Osteocyte (in vitro differentiated cells): ENCODE measurements at regions not wholly inside any gene's neighbourhood (a gene's known extent, or its start where the extent isn't known, plus 50 kb on each side); places are given as distances from the start of the nearest gene placed in this dataset.

Experiments
- DNase-seq: peaks from one replicate; pipeline ENCODE4 v3.0.0; 2021; ENCODE audit warnings: mixed read lengths; ENCODE audit not compliant: unreplicated experiment; ENCODE audit errors: extremely low spot score
- H3K27ac Mint-ChIP-seq: one replicate; pipeline ENCODE4 v1.8.0; 2021; ENCODE audit warnings: mild to moderate bottlenecking, mixed read lengths; ENCODE audit not compliant: unreplicated experiment
- H3K27me3 Mint-ChIP-seq: one replicate; pipeline ENCODE4 v1.8.0; 2021; ENCODE audit warnings: mixed read lengths; ENCODE audit not compliant: unreplicated experiment
- H3K36me3 Mint-ChIP-seq: one replicate; pipeline ENCODE4 v1.8.0; 2021; ENCODE audit warnings: mixed read lengths; ENCODE audit not compliant: unreplicated experiment
- H3K4me1 Mint-ChIP-seq: one replicate; pipeline ENCODE4 v1.8.0; 2021; ENCODE audit warnings: mixed read lengths; ENCODE audit not compliant: unreplicated experiment
- H3K4me3 Mint-ChIP-seq: one replicate; pipeline ENCODE4 v1.8.0; 2021; ENCODE audit warnings: mild to moderate bottlenecking, moderate library complexity, mixed read lengths; ENCODE audit not compliant: unreplicated experiment
- H3K9me3 Mint-ChIP-seq: one replicate; pipeline ENCODE4 v1.8.0; 2021; ENCODE audit warnings: mixed read lengths; ENCODE audit not compliant: unreplicated experiment
- CTCF ChIP-seq: fragments of 200-600 bp; sonication (generic); IDR thresholded peaks from 2 replicates; pipeline ENCODE4 v1.5.0; 2021; ENCODE audit warnings: antibody characterized with exemption, mild to moderate bottlenecking, moderate library complexity

- no peak for DNase-seq
- H3K27ac Mint-ChIP-seq, result no peak overlapping the region
- H3K9me3 Mint-ChIP-seq, result no peaks in the 10 kb centered on the region
- H3K4me1 Mint-ChIP-seq, result peaks cover 13% of the 10 kb centered on the region
- H3K4me3 Mint-ChIP-seq, result no peak overlapping the region
- TF ChIP-seq CTCF, result no peak
- H3K27me3 Mint-ChIP-seq, result peaks cover 73% of the 10 kb centered on the region
- no peaks in the 10 kb centered on the region for H3K36me3 Mint-ChIP-seq
Measured at GRCh38 chr11:69984457-69985261, 93.5 kb upstream of the ANO1 start.

GRCh38 chr11:69985331-69985640 is 92.8 kb upstream of the ANO1 start:
- no peak for TF ChIP-seq CTCF
- no peak for DNase-seq
- Mint-ChIP-seq H3K36me3 (no peaks in the 10 kb centered on the region), H3K27me3 (peaks cover 75% of the 10 kb centered on the region), H3K4me3 (no peak overlapping the region), H3K4me1 (peaks cover 13% of the 10 kb centered on the region), H3K9me3 (no peaks in the 10 kb centered on the region), H3K27ac (no peak overlapping the region)

DNA sequence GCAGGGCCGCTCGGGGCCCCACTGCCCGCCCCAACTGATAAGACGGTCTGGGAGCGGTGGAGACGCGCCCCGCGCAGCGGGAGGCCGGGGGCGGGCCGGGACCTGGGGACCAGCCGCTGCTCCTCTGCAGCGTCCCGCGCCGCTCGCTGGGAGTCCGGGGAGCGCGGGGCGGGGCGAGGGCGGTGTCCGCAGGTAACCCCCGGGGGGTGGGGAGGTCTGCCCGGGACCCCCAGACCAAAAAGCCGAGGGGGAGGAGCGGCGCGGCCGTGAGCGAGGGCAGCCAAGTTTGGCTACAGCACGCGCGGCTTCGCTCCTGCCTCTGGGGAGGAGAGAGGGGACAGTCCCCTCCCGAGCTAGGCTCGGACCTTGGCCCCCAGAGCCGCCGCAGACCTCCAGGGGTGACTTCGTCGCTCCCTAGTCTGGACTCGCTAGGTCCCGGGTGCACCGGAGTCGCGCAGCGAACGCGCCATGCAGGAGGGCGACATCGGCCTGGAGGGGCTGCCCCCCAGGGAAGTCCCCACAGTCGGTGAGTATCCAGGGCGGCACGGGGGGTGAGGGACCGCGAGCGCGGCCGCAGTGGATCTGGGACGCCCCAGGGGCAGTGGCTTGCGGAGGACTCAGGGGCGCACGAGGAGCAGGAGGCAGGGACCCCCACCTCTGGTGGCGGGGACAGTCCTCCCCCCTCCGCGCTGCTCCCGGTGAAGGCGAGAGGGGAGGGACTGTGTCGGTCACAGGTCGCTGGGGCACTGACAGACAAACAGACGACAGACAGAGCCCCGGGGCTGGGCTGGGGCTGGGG is 92.3 kb upstream of the ANO1 start:
- DNase-seq, result no peak
- Mint-ChIP-seq H3K36me3 (no peaks in the 10 kb centered on the region), H3K27me3 (peaks cover 80% of the 10 kb centered on the region), H3K4me3 (no peak overlapping the region), H3K27ac (no peak overlapping the region), H3K9me3 (no peaks in the 10 kb centered on the region), H3K4me1 (peaks cover 13% of the 10 kb centered on the region)
- TF ChIP-seq CTCF, result no peak

DNA sequence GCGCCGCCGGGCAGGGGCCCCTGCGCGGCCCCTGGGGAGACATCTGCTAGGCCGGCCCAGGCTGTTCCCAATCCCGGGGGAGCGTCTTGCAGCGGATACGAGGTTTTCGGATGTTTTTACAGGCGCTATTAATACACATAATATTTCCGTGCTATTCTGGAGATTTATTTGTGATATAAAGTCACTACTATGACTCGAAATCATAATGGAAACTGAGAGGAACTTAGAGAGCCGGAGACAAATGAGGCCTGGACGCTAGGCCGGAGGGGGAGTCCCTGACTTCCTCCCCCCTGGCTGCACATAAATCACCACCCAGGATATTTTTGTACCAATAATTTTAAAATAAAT is 91.7 kb upstream of the ANO1 start:
- peaks cover 13% of the 10 kb centered on the region for H3K4me1 Mint-ChIP-seq
- no peak for DNase-seq
- H3K36me3 Mint-ChIP-seq, result no peaks in the 10 kb centered on the region
- H3K27ac Mint-ChIP-seq, result no peak overlapping the region
- no peak for TF ChIP-seq CTCF
- peaks cover 86% of the 10 kb centered on the region for H3K27me3 Mint-ChIP-seq
- H3K4me3 Mint-ChIP-seq, result no peak overlapping the region
- H3K9me3 Mint-ChIP-seq, result no peaks in the 10 kb centered on the region

DNA sequence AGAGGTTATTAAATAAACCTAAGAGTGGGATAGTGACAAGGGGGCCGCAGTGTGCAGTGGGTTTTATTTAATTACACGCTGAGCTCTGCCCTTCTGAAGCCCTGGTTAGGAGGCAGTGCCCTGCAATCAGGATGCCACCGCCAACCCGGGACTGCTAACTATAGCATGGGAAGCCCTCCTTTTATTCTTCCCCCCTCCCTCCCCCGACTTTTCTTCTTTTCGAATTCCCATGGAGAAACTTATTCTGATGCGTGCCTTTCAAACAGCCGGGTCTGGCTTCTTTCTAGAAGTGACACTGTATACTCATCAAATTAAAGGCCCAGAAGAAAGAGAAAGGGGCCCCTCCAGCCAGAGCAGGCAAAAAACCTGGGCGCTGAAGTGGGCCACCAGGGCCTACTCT is 91.3 kb upstream of the ANO1 start:
- no peak overlapping the region for H3K4me3 Mint-ChIP-seq
- no peaks in the 10 kb centered on the region for H3K36me3 Mint-ChIP-seq
- no peaks in the 10 kb centered on the region for H3K9me3 Mint-ChIP-seq
- peaks cover 86% of the 10 kb centered on the region for H3K27me3 Mint-ChIP-seq
- no peak for TF ChIP-seq CTCF
- H3K4me1 Mint-ChIP-seq, result peaks cover 13% of the 10 kb centered on the region
- H3K27ac Mint-ChIP-seq, result no peak overlapping the region
- no peak for DNase-seq
